Caki2 (cell line): ENCODE measurements at regions not wholly inside any gene's neighbourhood (a gene's known extent, or its start where the extent isn't known, plus 50 kb on each side); places are given as distances from the start of the nearest gene placed in this dataset.

ENCODE experiments used
- DNase-seq: peaks from one replicate; pipeline ENCODE4 v3.0.0-alpha.2; 2015; ENCODE audit warnings: low read depth
- in situ Hi-C: cut with HindIII; loops from 2 replicates; pipeline ENCODE4 v1.10.0; 2016; ENCODE audit warnings: low sequenced_read_pairs, low pct_unique_long_range_greater_than_20kb, mixed read lengths

DNA sequence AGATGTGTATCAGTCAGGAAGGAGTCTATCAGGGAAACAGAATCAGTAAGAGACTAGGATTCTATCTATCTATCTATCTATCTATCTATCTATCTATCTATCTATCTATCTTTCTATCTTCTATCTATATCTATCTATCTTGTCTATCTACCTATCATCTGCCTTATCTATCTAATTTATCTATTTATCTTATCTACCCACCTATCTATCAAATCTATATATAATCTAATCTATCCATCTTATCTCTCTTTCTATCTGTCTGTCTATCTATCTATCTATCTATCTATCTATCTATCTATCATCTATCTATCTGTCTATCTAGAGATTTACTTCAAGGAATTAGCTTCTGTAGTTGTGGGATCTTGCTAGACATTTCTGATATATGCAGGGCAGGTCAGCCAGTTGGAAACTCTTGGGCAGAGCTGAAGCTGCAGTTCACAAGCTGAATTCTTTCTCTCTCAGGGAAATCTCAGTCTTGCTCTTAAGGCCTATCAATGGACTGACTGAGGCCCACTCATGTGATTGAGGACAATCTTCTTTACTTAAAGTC, 140.2 kb upstream of the JUN start:
- in situ Hi-C loops: no loop called here
- DNase-seq: no peak

DNA sequence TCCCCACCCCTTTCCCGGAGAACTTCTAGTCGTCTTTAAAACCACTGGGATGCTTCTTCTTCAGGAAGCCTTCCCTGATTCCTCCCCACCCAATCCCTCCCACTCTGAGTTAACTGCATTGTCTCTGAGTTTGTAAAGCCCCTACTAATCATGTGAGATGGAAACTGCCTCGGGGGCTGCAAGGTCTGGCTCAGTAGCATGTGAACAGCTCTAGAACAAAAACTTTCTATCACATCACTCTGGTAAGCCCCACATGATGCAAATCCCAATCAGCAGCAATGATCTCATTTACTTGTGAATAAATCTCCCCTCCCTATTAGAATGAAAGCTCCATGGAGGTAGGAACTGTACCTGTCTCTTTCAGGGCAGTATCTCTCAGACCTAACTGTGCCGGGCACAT, 141.0 kb upstream of the JUN start:
- in situ Hi-C loops: no loop called here
- no peak for DNase-seq

DNA sequence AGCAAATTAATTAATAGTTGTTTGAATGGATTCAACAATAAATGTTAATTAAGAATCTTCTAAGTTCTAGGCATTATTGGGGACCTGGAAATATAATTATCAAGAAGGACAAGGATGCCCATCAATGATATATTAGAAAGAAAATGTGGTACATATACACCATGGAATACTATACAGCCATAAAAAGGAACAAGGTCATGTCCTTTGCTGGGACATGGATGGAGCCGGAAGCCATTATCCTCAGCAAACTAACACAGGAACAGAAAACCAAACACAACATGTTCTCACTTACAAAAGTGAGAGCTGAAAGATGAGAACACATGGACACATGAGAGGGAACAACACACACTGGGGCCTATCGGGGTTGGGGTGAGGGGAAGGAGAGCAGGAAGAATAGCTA, 141.4 kb upstream of the JUN start:
- no peak for DNase-seq
- in situ Hi-C loops: no loop called here

DNA sequence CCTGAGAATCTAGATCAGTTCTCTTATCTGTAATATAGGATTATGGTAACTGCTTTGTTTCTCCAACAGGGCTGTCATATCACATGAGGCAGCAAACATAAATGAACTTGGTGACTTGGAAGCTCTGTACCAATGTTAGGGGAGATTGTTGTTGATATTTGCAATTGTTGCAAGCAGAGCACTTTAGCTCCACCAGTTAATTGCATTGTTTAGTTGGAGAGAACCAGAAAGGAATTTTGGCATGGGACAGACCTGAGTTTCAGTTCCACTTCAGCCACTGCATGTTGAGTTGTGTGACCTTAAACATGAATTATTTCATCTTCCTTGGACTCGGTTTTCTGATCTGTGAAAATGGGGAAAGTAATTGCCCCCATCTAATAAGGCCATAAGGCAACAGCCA, 142.3 kb upstream of the JUN start:
- DNase-seq: no peak
- in situ Hi-C loops: no loop called here

DNA sequence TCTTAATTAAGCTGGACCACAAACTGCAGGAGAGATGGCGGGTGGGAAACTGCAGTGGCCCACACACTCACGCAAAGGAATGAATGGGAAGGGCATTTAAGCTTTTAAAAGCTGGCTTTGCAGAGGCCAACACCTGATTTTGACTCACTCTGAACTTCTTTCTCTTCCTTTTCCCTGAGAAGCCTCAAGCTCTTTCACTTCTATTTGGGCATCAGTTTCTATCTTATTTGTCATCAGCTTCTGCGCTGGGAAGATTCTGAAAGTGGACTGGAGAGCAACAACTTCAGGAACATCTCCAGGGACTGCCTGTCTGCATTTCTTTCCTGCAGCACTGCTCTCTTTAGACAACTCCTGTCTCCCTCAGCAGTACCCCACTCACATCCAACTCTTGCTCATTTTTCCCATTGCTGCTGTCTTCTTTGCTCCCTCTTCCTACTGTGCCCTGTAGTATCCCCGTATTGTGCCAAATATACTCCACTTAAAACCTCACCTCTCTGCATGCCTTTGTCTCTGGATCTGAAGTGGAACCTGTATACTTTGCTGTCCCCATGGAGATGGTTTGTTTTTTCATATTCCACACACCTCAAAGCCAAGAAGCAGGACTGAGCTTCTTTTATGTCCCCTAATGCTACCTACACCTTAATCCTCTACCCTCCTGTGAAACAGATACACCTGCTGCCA, 143.3 kb upstream of the JUN start:
- in situ Hi-C loops: no loop called here
- no peak for DNase-seq

DNA sequence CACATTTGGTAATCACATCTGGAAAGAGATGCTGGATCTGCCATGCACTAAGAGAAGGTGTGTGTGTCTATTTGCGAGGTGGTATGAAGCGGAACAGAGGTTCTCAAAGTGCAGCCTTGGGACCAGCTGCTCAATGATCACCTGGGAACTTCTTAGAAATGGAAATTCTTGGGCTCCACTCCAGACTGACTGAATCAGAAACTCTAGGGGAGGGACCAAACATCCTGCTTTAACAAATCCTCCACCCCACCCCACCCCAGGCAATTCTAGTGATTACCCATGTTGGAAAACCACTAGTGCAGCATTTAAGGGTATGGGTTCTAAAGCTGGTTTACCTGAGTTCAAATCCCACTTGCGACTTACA, 143.9 kb upstream of the JUN start:
- no peak for DNase-seq

DNA sequence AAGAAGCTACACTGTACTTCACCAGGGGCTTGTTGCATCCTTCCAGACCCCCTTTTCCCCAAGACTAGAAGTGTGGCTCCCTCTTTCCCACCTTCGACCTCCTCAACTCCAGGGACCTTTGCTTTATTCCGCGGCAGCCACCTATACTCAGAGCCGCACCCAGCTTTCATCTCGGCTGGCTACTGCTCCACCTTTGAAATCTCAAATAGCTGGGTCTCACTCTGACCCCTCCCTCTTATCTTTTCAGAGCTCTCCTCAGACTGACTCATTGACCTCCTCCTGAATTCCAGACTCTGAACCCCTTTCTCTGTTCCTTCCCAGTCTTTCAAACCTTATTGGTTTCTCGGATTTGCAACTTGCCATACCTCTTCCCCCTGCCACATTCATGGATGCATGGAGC, 144.7 kb upstream of the JUN start:
- in situ Hi-C loops: no loop called here
- DNase-seq: no peak

More for the DNA sequence above, 143.9 kb upstream of the JUN start:
- in situ Hi-C loops: no loop called here

DNA sequence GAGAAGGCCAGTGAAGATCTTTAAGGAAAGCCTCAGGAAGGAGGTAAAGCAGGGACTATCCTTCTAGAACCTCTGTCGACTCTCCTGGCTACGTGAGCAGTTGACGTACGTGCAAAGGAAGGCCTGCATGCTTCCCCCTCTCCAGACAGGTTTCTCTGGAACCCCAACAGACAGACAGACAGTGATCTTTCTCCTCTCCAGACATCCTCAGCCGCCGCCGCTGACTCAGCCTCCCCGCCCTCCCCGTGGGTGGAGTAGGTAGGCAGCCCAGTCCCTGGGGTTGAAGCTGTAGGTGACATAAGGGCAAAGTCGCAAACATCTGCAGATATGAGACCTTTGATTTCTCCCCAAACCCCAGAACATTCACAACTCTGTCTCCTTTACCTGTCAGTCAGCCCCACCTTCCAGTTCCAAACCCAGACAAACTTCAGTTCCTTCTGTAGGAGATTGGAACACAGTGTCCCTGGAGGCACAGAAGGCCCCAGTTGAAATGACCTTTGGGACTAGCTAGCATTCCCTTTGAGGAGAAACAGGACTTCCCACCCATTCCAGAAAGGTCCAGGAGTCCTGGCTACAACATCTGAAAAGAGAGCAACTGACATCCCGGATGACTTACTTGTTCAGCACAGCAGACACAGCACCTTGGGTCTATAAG, 146.0 kb upstream of the JUN start:
- peak; percentile 45 for DNase-seq
- in situ Hi-C loops: no loop called here

DNA sequence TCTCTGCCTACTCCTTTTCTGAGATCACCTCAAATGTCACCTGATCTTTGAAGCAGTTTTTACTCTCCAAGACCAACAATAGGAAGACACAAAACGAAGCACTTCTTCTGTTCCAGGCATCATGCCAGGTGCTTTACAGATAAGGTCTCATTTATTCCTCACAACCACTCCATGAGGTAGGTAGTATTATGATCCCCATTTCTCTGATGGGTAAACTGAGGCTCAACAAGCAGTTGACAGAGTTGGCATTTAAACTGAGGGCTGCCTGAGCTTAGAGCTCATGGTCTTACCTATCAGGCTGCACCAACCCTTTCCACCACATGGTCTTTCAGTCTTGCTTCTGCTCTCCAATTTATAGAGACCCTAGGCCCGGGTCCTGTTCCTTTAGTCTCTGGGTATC, 147.2 kb upstream of the JUN start:
- no peak for DNase-seq
- in situ Hi-C loops: no loop called here

DNA sequence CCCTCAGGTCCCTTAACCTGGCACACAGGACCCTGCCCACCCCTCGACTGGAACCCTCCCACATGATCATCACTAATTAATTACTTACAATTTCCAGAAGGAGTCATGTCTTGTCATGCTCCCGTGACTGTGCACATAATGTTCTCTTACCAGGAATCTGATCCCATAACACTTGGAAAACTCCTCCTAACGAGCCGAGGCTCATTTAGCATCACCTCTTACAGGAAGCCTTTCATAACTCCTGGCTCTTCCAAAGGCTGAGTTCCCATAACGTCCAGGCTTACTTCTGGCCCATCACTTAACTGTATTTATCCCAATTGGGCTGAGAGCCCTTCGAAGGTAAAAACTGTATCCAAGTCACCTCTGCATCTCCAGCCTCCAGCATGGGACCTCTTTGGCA, 147.9 kb upstream of the JUN start:
- in situ Hi-C loops: no loop called here
- no peak for DNase-seq

DNA sequence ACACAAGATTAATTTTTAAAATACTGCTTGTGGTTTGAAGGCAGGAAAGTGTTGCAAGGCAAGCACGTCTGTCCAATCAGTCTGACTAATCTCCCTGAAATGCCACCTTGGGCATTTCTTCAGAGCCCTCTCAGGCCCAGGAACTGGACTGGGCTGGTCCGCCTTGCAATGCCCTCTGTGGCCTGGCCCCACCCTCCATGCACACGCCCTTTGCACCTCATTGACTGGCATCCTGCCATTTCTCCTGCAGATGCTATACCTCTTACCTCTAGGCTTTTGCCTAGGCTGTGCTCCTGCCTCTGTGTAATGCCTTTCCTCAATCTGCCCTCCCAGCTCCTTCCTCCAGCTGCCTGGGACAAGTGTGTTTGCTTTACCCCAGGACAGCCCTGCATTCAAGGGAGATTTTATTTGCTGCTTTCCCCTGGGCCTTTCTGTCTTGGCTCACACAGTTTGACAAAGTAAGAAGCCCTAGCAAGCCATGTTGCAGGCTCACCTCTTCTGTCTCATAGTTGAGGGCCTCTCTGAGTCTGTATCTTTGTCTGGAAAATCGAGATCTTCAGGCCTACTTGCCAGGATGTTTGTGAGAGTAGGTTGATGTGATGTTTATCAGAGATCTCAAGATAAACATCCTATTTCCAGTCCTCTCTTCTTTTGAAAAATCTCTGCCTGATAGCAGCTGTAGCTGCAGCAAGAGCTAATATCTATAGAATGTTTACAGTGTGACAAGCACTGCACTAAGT, 149.2 kb upstream of the JUN start:
- in situ Hi-C loops: no loop called here
- DNase-seq: peak; percentile 88

DNA sequence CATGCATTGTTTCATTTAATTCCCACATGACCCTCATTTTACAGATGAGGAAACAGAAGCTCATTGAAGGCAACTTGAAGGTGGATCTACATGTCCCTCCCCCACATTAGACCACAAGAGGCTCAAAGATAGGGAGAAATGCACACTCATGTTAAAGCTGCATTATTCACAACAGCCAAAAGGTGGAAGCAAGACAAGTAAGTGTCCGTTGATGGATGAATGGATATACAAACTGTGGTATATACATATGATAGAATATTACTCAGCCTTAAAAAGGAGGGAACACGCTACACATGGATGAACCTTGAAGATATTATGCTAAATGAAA, 149.7 kb upstream of the JUN start:
- DNase-seq: no peak
- in situ Hi-C loops: no loop called here

DNA sequence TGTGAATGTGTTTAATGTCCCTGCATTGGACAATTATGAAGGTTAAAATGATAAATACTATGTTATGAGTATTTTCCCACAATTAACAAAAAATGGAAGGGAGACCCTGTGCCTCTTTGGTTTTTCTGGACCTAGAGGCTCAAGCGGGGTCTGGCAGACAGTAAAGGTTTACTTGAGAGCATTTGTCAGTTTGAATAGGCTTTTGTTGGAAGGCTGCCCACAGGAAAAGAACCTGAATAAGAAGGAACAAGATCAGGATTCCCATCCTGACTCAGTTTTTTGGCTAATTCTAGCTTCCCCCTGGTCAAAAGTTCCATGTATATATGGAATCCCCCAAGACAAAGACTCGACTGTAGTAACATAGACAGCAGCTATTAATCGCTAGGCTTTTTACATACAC, 150.9 kb upstream of the JUN start:
- in situ Hi-C loops: no loop called here
- no peak for DNase-seq

DNA sequence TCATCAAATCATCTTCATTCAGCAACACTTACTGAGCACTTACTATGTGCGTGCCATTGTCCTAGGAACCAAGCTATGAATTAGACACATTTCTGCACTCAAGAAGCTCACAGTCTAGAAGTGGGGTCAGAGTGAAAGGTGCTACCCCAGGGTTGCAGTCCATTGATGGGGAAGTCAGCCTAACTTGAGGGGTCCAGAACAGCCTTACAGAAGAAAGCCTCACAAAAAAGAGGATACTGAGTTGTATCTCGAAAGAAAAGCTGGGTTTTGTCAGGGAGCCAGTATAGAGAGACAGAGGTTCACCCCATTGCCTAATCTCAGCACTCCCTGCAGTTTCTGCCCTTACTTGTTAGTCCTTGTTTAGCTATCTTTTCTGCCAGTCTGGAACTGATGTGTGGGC, 153.1 kb upstream of the JUN start:
- no peak for DNase-seq
- in situ Hi-C loops: no loop called here

DNA sequence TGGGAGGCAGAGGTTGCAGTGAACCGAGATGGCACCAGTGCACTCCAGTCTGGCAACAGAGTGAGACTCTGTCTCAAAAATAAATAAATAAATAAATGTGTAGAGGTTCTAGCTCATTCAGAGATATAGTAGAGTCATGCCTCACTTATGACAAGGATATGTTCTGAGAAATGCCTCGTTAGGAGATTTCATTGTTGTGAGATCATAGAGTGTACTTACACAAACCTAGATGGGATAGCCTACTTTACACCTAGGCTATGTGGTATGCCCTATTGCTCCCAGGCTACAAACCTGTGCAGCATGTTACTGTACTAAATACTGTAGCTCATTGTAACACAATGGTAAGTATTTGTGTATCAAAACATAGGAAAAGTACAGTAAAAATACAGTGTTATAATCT, 155.3 kb upstream of the JUN start:
- no peak for DNase-seq
- in situ Hi-C loops: no loop called here

DNA sequence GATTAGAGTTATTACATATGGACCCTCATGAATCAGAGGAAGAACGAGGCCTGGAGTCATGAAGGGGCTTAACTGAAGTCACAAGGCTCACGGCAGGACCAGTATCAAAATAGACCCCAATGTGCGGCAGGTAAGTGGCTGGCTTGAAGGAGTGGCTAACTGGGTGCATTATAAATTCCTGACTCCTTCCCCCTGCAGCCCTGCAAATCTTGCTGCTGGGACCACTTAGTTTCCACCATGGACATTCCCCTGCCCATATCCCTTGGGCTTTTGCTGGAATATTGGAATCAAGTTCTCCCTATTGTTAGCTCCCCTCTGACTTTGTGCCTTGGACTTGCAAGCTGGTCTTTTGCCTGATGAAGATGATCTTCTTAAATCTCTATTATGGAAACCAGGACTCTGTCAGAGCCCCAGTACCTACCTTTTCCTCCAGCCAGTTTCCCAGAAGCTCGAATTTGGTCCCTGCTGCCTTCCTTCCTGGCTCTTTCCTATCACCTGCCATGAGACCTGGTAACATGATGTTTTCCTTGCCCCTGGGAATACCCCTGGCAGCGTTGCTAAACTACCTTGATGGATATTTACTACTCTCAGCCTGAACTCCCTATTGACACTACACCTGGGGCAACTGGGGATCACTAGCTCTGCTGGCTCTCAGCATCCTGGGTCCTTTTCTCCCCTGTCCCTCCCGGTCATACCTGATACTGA, 156.0 kb upstream of the JUN start:
- in situ Hi-C loops: no loop called here
- DNase-seq: no peak

DNA sequence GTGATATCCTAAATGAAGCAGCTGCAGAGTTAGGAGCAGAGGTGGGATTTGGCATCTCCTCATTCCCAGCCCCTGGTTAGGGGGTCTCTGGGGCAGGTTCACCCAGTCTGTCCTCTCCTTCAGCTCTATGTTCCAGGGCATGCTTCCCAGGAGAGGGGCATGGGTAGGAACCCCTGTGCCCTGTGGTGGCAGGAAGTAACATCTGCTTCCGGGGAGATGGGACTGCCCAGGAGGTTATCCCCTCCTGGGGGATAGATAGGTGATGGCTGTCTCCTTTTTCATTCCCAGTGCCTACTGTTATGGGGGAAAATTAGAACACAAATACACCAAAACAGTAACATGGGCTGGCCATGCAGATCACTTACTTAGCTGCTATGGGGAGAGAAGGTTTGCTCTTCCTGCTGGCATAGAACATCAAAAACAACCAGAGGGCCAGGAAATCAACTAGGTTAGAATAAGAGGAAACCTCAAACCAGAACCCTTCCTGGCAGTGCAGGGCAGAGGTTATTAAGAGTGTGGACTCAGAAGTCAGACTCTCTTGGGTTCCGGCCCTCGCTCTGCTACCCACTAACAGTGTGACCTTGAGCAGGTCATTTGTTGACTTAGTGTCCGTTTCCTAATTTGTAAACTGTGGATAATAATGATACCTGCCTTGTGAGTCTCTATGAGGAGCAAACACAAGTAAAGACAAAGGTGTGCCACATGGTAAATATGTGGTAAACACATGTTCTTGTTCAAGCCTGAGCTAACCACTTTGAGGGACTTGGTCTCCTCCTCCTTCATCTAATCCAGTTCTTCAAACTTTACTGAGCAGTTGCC, 157.8 kb upstream of the JUN start:
- DNase-seq: no peak
- in situ Hi-C loops: no loop called here

DNA sequence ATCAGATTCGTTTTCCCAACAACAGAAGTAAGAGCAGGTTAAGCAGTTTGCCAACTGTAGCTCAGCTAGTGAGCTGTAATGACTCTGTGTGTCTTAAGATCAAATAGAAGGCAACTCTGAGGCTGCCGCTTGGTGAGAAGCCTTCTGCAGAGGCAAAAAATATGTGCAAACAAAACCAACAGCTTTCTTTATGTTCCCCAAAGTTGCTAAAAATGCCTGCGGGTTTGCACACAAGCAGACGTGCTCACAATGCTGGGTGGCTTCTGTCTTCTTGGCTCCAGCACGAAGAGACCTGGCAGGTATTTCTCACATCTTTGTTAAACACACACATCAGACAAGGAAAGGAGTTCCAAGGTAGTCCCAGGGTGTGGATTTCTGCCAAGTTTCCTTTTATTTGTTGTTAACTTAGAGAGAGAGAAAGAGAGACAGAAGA, 158.9 kb upstream of the JUN start:
- in situ Hi-C loops: no loop called here
- no peak for DNase-seq
